SK-N-SH (cell line): ENCODE measurements at regions not wholly inside any gene's neighbourhood (a gene's known extent, or its start where the extent isn't known, plus 50 kb on each side); places are given as distances from the start of the nearest gene placed in this dataset.

Experiments
- CTCF ChIA-PET: fragments of 300-600, 350-600 bp; formaldehyde crosslinking; extraction: SDS; loops from one replicate; lab custom pipeline; 2021; lab: Yijun Ruan, JAX
- POLR2A ChIA-PET: fragments of 350-600 bp; sonication (Branson Sonifier 250); formaldehyde crosslinking; extraction: SDS; loops from one replicate; lab custom pipeline; 2020; ENCODE audit warnings: antibody characterized with exemption, inconsistent platforms; lab: Yijun Ruan, JAX
- DNase-seq: peaks from one replicate; pipeline ENCODE4 v3.0.0; 2012
- H2AFZ ChIP-seq: fragments of 200-600 bp; sonication (generic); 2 replicates; pipeline ENCODE4 v1.8.1; 2016; ENCODE audit warnings: antibody characterized with exemption, mild to moderate bottlenecking, low read depth
- H3F3A ChIP-seq: fragments of 200-600 bp; sonication (generic); replicated peaks from 2 replicates; pipeline ENCODE3; 2016; ENCODE audit warnings: antibody characterized with exemption, mild to moderate bottlenecking; ENCODE audit not compliant: insufficient read depth
- H3K27ac ChIP-seq, 2 experiments: fragments of 200-500 bp in 1 of 2; fragments of 200-600 bp in 1 of 2; sonication (Bioruptor generic) in 1 of 2; sonication (generic), shearing (Covaris generic) in 1 of 2; 2 replicates each; pipeline versions ENCODE4 v1.5.1 to v1.6.1; 2014 to 2016; ENCODE audit warnings: low read depth in 2 of 2, inconsistent platforms in 1 of 2, low read length in 1 of 2, mild to moderate bottlenecking in 1 of 2, mixed read lengths in 1 of 2
- H3K27me3 ChIP-seq: fragments of 200-600 bp; sonication (generic), shearing (Covaris generic); 2 replicates; pipeline ENCODE4 v1.6.1; 2016; ENCODE audit warnings: mixed run types; ENCODE audit not compliant: insufficient read depth
- H3K36me3 ChIP-seq, 2 experiments: fragments of 200-500 bp in 1 of 2; fragments of 200-600 bp in 1 of 2; sonication (Bioruptor generic) in 1 of 2; sonication (generic) in 1 of 2; replicated peaks in 1 of 2; 2 replicates each; pipeline versions ENCODE3 to v1.5.1; 2014 to 2016; ENCODE audit warnings: low read length in 1 of 2, mild to moderate bottlenecking in 1 of 2; ENCODE audit not compliant: insufficient read depth in 2 of 2, control insufficient read depth in 1 of 2
- H3K4me1 ChIP-seq, 2 experiments: fragments of 200-500 bp in 1 of 2; fragments of 200-600 bp in 1 of 2; sonication (Bioruptor generic) in 1 of 2; sonication (generic), shearing (Covaris generic) in 1 of 2; 2 replicates each; pipeline versions ENCODE4 v1.5.1 to v1.6.1; 2014 to 2016; ENCODE audit warnings: low read depth in 1 of 2, low read length in 1 of 2, mixed run types in 1 of 2; ENCODE audit not compliant: insufficient read depth in 2 of 2, control insufficient read depth in 1 of 2
- H3K4me2 ChIP-seq: fragments of 200-600 bp; sonication (generic), shearing (Covaris generic); 2 replicates; pipeline ENCODE4 v1.6.1; 2017; ENCODE audit warnings: mixed run types
- H3K4me3 ChIP-seq, 2 experiments: fragments of 200-500 bp in 1 of 2; fragments of 200-600 bp in 1 of 2; sonication (Bioruptor generic) in 1 of 2; sonication (generic), shearing (Covaris generic) in 1 of 2; 2 replicates each; pipeline versions ENCODE4 v1.5.1 to v1.8.1; 2014 to 2016; ENCODE audit warnings: low read depth in 2 of 2, inconsistent platforms in 1 of 2, low read length in 1 of 2, mild to moderate bottlenecking in 1 of 2, mixed read lengths in 1 of 2, moderate library complexity in 1 of 2
- H3K79me2 ChIP-seq: fragments of 200-600 bp; sonication (generic); 2 replicates; pipeline ENCODE4 v1.8.1; 2017; ENCODE audit warnings: mild to moderate bottlenecking; ENCODE audit not compliant: insufficient read depth
- H3K9ac ChIP-seq: fragments of 200-600 bp; sonication (generic); 2 replicates; pipeline ENCODE4 v1.6.1; 2017; ENCODE audit warnings: mixed run types
- H3K9me2 ChIP-seq: fragments of 200-600 bp; sonication (generic); 2 replicates; pipeline ENCODE4 v1.6.1; 2017; ENCODE audit warnings: mixed run types
- H3K9me3 ChIP-seq: fragments of 200-600 bp; sonication (generic); 2 replicates; pipeline ENCODE4 v1.6.1; 2017; ENCODE audit warnings: mixed run types, mild to moderate bottlenecking, moderate library complexity
- H4K20me1 ChIP-seq: fragments of 200-600 bp; sonication (generic); 2 replicates; pipeline ENCODE4 v1.6.1; 2017; ENCODE audit warnings: mild to moderate bottlenecking, mixed run types; ENCODE audit not compliant: insufficient read depth
- ELF1 ChIP-seq: IDR thresholded peaks from 2 replicates; pipeline ENCODE4 v1.4.0; 2012
- FOSL2 ChIP-seq: IDR thresholded peaks from 2 replicates; pipeline ENCODE4 v1.4.0; 2012; ENCODE audit warnings: low read depth, mild to moderate bottlenecking, moderate library complexity, borderline replicate concordance
- JUND ChIP-seq: IDR thresholded peaks from 2 replicates; pipeline ENCODE4 v1.4.0; 2012
- MXI1 ChIP-seq: IDR thresholded peaks from 2 replicates; pipeline ENCODE4 v1.6.1; 2012; ENCODE audit warnings: mild to moderate bottlenecking, low read depth, low read length, improper control_type of control experiment
- NRF1 ChIP-seq: IDR thresholded peaks from 2 replicates; pipeline ENCODE4 v1.6.1; 2012; ENCODE audit warnings: low read depth, mild to moderate bottlenecking, low read length
- POLR2AphosphoS5 ChIP-seq: IDR thresholded peaks from 2 replicates; pipeline ENCODE4 v1.6.1; 2012; ENCODE audit warnings: low read depth, low read length
- RCOR1 ChIP-seq: fragments of 150-350 bp; IDR thresholded peaks from 2 replicates; pipeline ENCODE4 v1.6.1; 2017; ENCODE audit warnings: antibody characterized with exemption, low read length
- RXRA ChIP-seq: IDR thresholded peaks from 2 replicates; pipeline ENCODE4 v1.4.0; 2012; ENCODE audit warnings: low read depth, mild to moderate bottlenecking, borderline replicate concordance
- SMC3 ChIP-seq: IDR thresholded peaks from 2 replicates; pipeline ENCODE4 v1.6.1; 2012; ENCODE audit warnings: low read depth, low read length, improper control_type of control experiment
- WGBS: methylation state at CpG from one replicate; pipeline ENCODE4 v1.1.6; 2017; ENCODE audit warnings: low lambda C conversion rate; 5-methylcytosine and 5-hydroxymethylcytosine counted together
- TF ChIP-seq, protein P1 (sequence below): IDR thresholded peaks from 2 replicates; pipeline ENCODE4 v1.6.1; 2012; ENCODE audit warnings: mild to moderate bottlenecking, low read depth, low read length, moderate library complexity
- TF ChIP-seq, protein P2 (sequence below): fragments of 150-350 bp; IDR thresholded peaks from 2 replicates; pipeline ENCODE4 v1.6.1; 2017; ENCODE audit warnings: antibody characterized with exemption, low read length, low read depth, borderline replicate concordance
- TF ChIP-seq, protein P3 (sequence below): IDR thresholded peaks from 2 replicates; pipeline ENCODE4 v1.4.0; 2012; ENCODE audit warnings: low read depth, borderline replicate concordance

DNA sequence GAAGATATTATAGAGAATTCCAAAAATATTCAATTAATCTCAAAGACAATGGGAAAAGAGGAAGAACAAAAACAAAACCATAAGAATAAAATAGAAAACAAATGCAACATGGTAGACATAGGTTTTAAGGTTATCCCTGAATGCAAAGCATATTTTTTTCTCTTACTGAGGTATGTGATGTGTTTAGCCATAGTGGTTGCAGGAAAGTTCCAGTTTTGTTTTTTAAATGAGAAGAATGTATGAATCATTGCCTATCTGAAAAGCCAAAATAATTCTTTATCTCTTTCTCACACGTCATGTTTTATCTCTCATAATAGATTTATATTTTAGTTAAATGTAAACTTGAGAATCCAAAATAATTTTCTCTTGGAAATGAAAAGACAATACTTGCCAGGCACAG, 2591.7 kb upstream of the PCDH20 start (continued):
- TF ChIP-seq, protein P1, sequence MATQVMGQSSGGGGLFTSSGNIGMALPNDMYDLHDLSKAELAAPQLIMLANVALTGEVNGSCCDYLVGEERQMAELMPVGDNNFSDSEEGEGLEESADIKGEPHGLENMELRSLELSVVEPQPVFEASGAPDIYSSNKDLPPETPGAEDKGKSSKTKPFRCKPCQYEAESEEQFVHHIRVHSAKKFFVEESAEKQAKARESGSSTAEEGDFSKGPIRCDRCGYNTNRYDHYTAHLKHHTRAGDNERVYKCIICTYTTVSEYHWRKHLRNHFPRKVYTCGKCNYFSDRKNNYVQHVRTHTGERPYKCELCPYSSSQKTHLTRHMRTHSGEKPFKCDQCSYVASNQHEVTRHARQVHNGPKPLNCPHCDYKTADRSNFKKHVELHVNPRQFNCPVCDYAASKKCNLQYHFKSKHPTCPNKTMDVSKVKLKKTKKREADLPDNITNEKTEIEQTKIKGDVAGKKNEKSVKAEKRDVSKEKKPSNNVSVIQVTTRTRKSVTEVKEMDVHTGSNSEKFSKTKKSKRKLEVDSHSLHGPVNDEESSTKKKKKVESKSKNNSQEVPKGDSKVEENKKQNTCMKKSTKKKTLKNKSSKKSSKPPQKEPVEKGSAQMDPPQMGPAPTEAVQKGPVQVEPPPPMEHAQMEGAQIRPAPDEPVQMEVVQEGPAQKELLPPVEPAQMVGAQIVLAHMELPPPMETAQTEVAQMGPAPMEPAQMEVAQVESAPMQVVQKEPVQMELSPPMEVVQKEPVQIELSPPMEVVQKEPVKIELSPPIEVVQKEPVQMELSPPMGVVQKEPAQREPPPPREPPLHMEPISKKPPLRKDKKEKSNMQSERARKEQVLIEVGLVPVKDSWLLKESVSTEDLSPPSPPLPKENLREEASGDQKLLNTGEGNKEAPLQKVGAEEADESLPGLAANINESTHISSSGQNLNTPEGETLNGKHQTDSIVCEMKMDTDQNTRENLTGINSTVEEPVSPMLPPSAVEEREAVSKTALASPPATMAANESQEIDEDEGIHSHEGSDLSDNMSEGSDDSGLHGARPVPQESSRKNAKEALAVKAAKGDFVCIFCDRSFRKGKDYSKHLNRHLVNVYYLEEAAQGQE: no peak

DNA sequence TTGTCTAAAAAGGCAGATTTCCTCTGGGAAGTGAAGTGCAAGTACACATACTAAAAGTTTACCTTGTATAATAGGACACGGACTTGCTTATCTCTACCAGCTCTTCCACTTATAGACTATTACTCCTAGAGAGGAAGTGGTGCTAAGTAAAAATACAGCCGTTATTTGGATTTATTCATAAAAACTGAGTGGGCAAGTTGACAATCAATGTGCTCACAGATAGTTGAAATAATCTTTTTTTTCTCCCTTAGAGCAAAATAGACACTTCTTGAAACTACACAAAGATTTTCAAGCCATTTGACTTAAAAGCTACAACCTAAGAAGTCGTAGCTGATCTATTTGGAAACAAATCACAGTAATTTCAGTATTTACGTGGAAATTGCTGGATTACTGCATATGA, 2584.7 kb upstream of the PCDH20 start:
- no peaks in the 10 kb centered on the region for H3K36me3 ChIP-seq
- H4K20me1 ChIP-seq: no peaks in the 10 kb centered on the region
- no peak for TF ChIP-seq ELF1
- no peak for TF ChIP-seq NRF1
- TF ChIP-seq, all 33 proteins: peak for 0
- DNase-seq: no peak
- no peaks in the 10 kb centered on the region for H3K9me3 ChIP-seq
- CTCF ChIA-PET: interaction anchor here (1.0 kb wide), 1 partner anchor 10 kb away, joined by 4 read pairs; no protein-coding TSS in a partner anchor
- no peak overlapping the region for H3K27ac ChIP-seq
- H2AFZ ChIP-seq: no peak overlapping the region
- no peaks in the 10 kb centered on the region for H3K79me2 ChIP-seq
- no peak overlapping the region for H3K9ac ChIP-seq
- POLR2A ChIA-PET: no interaction called here
- H3K9me2 ChIP-seq: no peaks in the 10 kb centered on the region
- H3F3A ChIP-seq: no peaks in the 10 kb centered on the region
- 81% methylated on average over 4 of the region's 4 CpGs for WGBS
- no peak overlapping the region for H3K4me2 ChIP-seq
- H3K4me3 ChIP-seq: no peak overlapping the region
- H3K4me1 ChIP-seq: no peaks in the 10 kb centered on the region; a peak in 2 of 4 replicates
- H3K27me3 ChIP-seq: no peaks in the 10 kb centered on the region

DNA sequence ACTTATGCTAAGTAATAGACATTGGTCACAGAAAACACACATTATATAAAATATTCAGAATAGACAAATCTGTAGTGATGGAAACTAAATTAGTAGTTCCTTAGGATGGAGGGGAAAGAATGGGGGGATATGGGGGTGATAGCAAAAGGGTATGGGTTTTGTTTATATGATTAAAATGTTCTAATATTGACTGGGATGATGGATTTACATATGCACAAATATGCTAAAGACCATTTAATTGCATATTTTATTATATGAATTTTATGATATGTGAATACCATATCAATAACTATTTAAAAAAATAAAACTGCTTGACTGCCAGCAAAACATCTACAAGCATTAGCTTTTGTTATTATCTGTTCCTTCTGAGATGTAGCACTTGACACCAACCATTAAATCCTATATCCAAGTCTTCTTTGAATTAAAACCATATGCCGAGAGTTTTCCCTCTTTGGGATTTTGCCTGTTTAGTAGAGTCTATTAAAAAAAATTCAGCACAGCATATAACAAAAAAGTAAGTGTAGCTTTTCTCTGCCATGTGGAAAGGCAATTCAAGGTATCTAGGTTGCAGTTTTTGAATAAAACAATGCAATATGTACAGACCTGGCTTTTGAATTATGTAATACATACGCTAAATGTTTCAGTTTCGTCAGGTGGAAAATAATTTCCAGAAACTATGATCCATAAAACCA, 2584.1 kb upstream of the PCDH20 start:
- no peaks in the 10 kb centered on the region for H3F3A ChIP-seq
- no peaks in the 10 kb centered on the region for H3K36me3 ChIP-seq
- H3K4me1 ChIP-seq: no peaks in the 10 kb centered on the region
- H3K79me2 ChIP-seq: no peaks in the 10 kb centered on the region
- no peaks in the 10 kb centered on the region for H4K20me1 ChIP-seq
- CTCF ChIA-PET: interaction anchor here (1.0 kb wide), 1 partner anchor 10 kb away, joined by 4 read pairs; no protein-coding TSS in a partner anchor
- no peak overlapping the region for H3K4me3 ChIP-seq
- no peaks in the 10 kb centered on the region for H3K9me3 ChIP-seq
- no peak overlapping the region for H3K4me2 ChIP-seq
- H2AFZ ChIP-seq: no peak overlapping the region
- TF ChIP-seq SMC3 (no peak), FOSL2 (no peak), RXRA (no peak), RCOR1 (no peak), MXI1 (no peak), JUND (no peak), POLR2AphosphoS5 (no peak), NRF1 (no peak)
- TF ChIP-seq, protein P2, sequence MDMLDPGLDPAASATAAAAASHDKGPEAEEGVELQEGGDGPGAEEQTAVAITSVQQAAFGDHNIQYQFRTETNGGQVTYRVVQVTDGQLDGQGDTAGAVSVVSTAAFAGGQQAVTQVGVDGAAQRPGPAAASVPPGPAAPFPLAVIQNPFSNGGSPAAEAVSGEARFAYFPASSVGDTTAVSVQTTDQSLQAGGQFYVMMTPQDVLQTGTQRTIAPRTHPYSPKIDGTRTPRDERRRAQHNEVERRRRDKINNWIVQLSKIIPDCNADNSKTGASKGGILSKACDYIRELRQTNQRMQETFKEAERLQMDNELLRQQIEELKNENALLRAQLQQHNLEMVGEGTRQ: no peak
- TF ChIP-seq, protein P1: no peak
- TF ChIP-seq, protein P3, sequence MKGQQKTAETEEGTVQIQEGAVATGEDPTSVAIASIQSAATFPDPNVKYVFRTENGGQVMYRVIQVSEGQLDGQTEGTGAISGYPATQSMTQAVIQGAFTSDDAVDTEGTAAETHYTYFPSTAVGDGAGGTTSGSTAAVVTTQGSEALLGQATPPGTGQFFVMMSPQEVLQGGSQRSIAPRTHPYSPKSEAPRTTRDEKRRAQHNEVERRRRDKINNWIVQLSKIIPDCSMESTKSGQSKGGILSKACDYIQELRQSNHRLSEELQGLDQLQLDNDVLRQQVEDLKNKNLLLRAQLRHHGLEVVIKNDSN: no peak
- TF ChIP-seq, all 33 proteins: peak for 0
- Histone ChIP-seq H3K9ac (no peak overlapping the region), H3K27me3 (no peaks in the 10 kb centered on the region), H3K9me2 (no peaks in the 10 kb centered on the region), H3K27ac (no peak overlapping the region)
- no peak for DNase-seq
- WGBS: 90% methylated on average over 3 of the region's 3 CpGs
- POLR2A ChIA-PET: no interaction called here
